Embryonic facial prominence (tissue), 1 donor: ENCODE measurements at regions not wholly inside any gene's neighbourhood (a gene's known extent, or its start where the extent isn't known, plus 50 kb on each side); places are given as distances from the start of the nearest gene placed in this dataset.
A peak's percentile ranks its signal among the peaks of the same experiment; 100 is the strongest.
"Not testable (repeated sequence)": the region's sequence is repeated elsewhere in the genome, so short reads cannot be mapped to it uniquely, and the experiment has no call there.

Experiments
- DNase-seq: peaks from one replicate; pipeline ENCODE4 v3.0.0-alpha.2; 2016; ENCODE audit errors: extremely low spot score

DNA sequence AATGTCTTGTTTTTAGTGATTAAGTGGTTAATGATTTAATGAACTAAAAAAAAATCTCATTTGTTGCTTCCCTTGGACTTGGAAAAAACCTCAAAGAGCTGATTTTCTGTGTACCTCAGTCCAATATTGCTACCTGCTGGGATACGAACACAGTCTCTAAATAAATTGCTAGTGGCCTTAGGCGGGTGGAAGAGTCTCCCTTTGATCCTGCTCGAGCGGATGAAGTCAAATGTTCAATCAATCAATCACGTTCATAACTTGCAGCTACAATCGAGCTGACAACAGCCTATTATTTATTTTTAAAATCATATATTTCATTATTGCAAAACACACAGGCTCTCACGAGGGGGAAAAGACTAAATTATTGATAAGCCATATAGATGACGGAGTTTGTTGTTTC is 57.3 kb upstream of the HABP2 start:
- no peak for DNase-seq

DNA sequence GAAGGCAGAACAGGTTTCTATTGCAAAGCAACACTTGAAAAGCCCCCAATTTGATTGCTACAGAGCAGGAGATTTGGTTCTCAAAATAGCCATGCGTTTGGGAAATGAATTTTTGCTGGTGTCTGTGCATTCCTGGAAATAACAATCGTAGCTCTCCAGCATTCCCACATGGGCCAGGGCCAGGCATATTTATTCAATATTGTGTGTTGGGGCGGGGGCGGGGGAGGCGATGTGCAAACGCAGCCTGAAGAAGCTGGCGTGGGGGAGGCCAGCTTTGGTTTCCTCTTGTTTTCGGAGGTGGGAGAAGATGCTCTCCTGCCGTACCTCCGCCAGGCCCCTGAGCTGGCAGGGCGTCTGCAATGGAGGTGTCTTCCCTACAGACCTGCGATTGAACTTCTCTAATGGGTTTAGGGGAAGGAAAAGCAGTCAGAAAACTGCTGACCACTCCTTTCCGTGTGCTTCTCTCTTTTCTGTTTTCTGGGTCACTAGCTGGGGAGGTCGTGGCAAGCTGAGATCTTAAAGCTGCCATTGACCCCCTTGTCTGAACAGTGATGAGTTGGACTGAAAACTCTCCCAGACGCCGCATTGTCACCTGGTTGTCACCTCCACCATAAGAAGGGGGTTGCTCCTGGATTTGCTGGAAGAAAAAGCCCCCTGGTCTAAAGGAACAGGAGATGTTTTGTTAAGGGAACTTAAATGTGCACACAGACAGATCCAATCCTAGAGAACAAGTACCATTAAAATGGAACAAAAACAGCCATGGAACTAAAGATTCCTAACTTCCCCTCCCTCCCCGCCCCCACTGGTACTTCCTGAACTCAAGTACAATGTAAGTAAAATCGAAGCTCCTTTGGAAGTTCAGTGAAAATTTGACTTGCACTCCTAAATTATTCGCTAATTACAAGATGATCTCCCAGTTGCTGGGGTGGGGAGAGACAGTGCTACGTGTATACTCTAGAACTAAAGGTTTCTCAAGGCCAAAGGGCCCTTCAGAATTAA is 56.4 kb upstream of the HABP2 start:
- DNase-seq, result peak; percentile 76

GRCh38 chr10:113497198-113497597 is 55.7 kb upstream of the HABP2 start:
- no peak for DNase-seq

GRCh38 chr10:113498997-113499396 is 53.9 kb upstream of the HABP2 start:
- DNase-seq, result peak; percentile 63

- DNase-seq, result no peak
These were observed 53.0 kb upstream of the HABP2 start for GRCh38 chr10:113499806-113500205.

GRCh38 chr10:113501031-113501430 is 51.8 kb upstream of the HABP2 start:
- not testable (repeated sequence) for DNase-seq
